ENCODE measurements at regions not wholly inside any gene's neighbourhood (a gene's known extent, or its start where the extent isn't known, plus 50 kb on each side); places are given as distances from the start of the nearest gene placed in this dataset.

DNA sequence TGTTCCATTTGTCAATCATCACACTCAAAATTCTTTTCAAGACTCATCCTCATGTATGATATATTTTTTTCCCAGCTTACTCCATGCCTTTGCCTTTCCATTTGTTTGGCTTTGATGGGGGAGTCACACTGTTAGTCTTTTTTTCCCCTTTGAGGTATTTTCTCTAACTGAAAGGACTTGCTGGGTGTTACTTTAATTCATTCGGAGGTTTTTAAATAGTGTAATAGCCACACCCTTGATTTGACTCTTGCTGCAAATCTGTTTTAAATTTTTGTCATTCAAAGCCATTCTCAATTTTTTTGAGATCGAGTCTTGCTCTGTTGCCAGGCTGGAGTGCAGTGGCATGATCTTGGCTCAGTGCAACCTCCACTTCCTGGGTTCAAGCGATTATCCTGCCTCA, 84.1 kb downstream of the C11orf87 start:
- Histone ChIP-seq H2AFZ (replicated peaks) (no peak overlapping the region), H3K36me3 (no peaks in the 10 kb centered on the region), H3K4me3 (no peak overlapping the region), H4K20me1 (ENCODE audit: low read depth) (no peaks in the 10 kb centered on the region), H3K9me3 (ENCODE audit: low read depth) (no peaks in the 10 kb centered on the region), H3K27ac (no peak overlapping the region), H3K27me3 (no peaks in the 10 kb centered on the region), H3F3A (ENCODE audit: low read depth) (no peaks in the 10 kb centered on the region), H3K4me1 (no peaks in the 10 kb centered on the region), H3K79me2 (ENCODE audit: low read depth) (no peaks in the 10 kb centered on the region), H3K4me2 (no peak overlapping the region), H3K9ac (no peak overlapping the region)
- TF ChIP-seq CTCF (IDR thresholded peaks at IDR 0.05) = no peak
- no peak for TF ChIP-seq EZH2phosphoT487 (IDR thresholded peaks at IDR 0.05)
- TF ChIP-seq EZH2 (IDR thresholded peaks at IDR 0.05) = no peak
- no peaks in the 10 kb centered on the region for H3K9me3 Mint-ChIP-seq
- H3K4me1 Mint-ChIP-seq = no peaks in the 10 kb centered on the region
- H3K27me3 Mint-ChIP-seq (ENCODE audit: insufficient read depth, low read depth) = no peaks in the 10 kb centered on the region
- DNase-seq (ENCODE audit: low spot score) = no peak
- H3K27ac Mint-ChIP-seq = no peak overlapping the region
- H3K36me3 Mint-ChIP-seq = no peaks in the 10 kb centered on the region
- no peak overlapping the region for H3K4me3 Mint-ChIP-seq

- Mint-ChIP-seq H3K36me3 (no peaks in the 10 kb centered on the region), H3K4me1 (no peaks in the 10 kb centered on the region)
Measured at GRCh38 chr11:109507331-109507730, 85.3 kb downstream of the C11orf87 start.

DNA sequence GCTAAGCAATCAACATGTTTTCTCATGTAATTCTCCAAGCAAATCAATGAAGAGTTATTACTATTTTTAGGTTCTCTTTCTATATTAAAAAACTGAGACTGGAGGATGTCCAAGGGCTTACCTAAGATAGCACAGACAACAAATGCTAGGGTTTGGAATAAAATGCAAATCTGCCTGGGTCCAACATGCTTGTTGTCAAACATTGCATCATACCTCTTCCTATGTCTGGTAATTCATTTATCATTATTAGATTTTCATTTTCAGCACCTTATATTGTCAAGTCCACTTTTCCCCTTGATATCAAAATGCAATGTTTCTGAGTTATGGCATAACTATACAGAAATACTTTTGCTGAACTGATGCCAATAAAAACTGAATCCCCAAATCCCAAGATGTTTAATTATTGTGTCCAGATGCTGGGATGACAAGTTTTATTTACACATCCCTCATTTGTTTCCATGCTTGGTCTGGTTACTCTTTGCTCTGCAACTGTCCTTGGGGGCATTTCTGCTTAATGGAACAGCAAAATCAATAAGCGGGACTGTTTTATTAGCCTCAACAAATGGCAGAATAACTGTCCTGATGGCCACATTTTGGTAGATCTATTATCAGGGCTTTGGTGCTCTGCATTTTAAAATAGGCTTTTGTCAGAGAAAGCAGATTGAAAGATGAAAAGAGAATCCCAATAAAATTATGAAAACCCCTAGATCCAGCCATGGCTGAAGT, 86.0 kb downstream of the C11orf87 start:
- no peak overlapping the region for H3K4me3 Mint-ChIP-seq
- H3K4me2 ChIP-seq = no peak overlapping the region
- H3K4me3 ChIP-seq = no peak overlapping the region
- H3K4me1 Mint-ChIP-seq = no peaks in the 10 kb centered on the region
- H2AFZ ChIP-seq (replicated peaks) = no peak overlapping the region
- no peaks in the 10 kb centered on the region for H3F3A ChIP-seq (ENCODE audit: low read depth)
- no peaks in the 10 kb centered on the region for H4K20me1 ChIP-seq (ENCODE audit: low read depth)
- H3K9ac ChIP-seq = no peak overlapping the region
- DNase-seq (ENCODE audit: low spot score) = no peak
- H3K27me3 ChIP-seq = no peaks in the 10 kb centered on the region
- no peaks in the 10 kb centered on the region for H3K27me3 Mint-ChIP-seq (ENCODE audit: insufficient read depth, low read depth)
- H3K9me3 ChIP-seq (ENCODE audit: low read depth) = no peaks in the 10 kb centered on the region
- no peaks in the 10 kb centered on the region for H3K79me2 ChIP-seq (ENCODE audit: low read depth)
- no peaks in the 10 kb centered on the region for H3K4me1 ChIP-seq
- H3K27ac Mint-ChIP-seq = no peak overlapping the region
- H3K36me3 Mint-ChIP-seq = no peaks in the 10 kb centered on the region
- no peaks in the 10 kb centered on the region for H3K9me3 Mint-ChIP-seq
- no peak overlapping the region for H3K27ac ChIP-seq
- TF ChIP-seq EZH2phosphoT487 (IDR thresholded peaks at IDR 0.05) (no peak), CTCF (IDR thresholded peaks at IDR 0.05) (no peak), EZH2 (IDR thresholded peaks at IDR 0.05) (no peak)
- H3K36me3 ChIP-seq = no peaks in the 10 kb centered on the region

More at GRCh38 chr11:109507331-109507730, 85.3 kb downstream of the C11orf87 start:
- Histone ChIP-seq H3K4me1 (no peaks in the 10 kb centered on the region), H3F3A (ENCODE audit: low read depth) (no peaks in the 10 kb centered on the region), H3K27me3 (no peaks in the 10 kb centered on the region), H3K36me3 (no peaks in the 10 kb centered on the region), H2AFZ (replicated peaks) (no peak overlapping the region), H3K79me2 (ENCODE audit: low read depth) (no peaks in the 10 kb centered on the region), H3K9me3 (ENCODE audit: low read depth) (no peaks in the 10 kb centered on the region), H3K27ac (no peak overlapping the region), H3K4me3 (no peak overlapping the region), H3K9ac (no peak overlapping the region), H4K20me1 (ENCODE audit: low read depth) (no peaks in the 10 kb centered on the region), H3K4me2 (no peak overlapping the region)
- TF ChIP-seq EZH2 (IDR thresholded peaks at IDR 0.05) (no peak), EZH2phosphoT487 (IDR thresholded peaks at IDR 0.05) (no peak), CTCF (IDR thresholded peaks at IDR 0.05) (no peak)
- Mint-ChIP-seq H3K9me3 (no peaks in the 10 kb centered on the region), H3K27me3 (ENCODE audit: insufficient read depth, low read depth) (no peaks in the 10 kb centered on the region), H3K4me3 (no peak overlapping the region), H3K27ac (no peak overlapping the region)
- no peak for DNase-seq (ENCODE audit: low spot score)
